Mesenchymal stem cell (in vitro differentiated cells and primary cell): ENCODE measurements at regions not wholly inside any gene's neighbourhood (a gene's known extent, or its start where the extent isn't known, plus 50 kb on each side); places are given as distances from the start of the nearest gene placed in this dataset.

Experiments
- DNase-seq: peaks from one replicate; pipeline ENCODE4 v3.0.0-alpha.2; 2013
- H2AFZ ChIP-seq: one replicate; pipeline ENCODE4 v1.6.1; 2013; ENCODE audit warnings: low read depth, mild to moderate bottlenecking, control low read depth, inconsistent platforms, low read length, moderate library complexity
- H2AK5ac ChIP-seq: 2 replicates; pipeline ENCODE4 v1.6.1; 2013; ENCODE audit warnings: low read length, moderate library complexity, mild to moderate bottlenecking, inconsistent platforms; ENCODE audit not compliant: severe bottlenecking
- H2BK120ac ChIP-seq: one replicate; pipeline ENCODE4 v1.6.1; 2013; ENCODE audit warnings: low read depth, mild to moderate bottlenecking, inconsistent platforms, low read length, moderate library complexity
- H2BK12ac ChIP-seq, 2 experiments: one replicate each; pipeline ENCODE4 v1.6.1; 2013; ENCODE audit warnings: inconsistent platforms in 2 of 2, low read length in 2 of 2, mild to moderate bottlenecking in 2 of 2, moderate library complexity in 2 of 2, control low read depth in 1 of 2
- H2BK15ac ChIP-seq: one replicate; pipeline ENCODE4 v1.6.1; 2013; ENCODE audit warnings: mild to moderate bottlenecking, low read depth, inconsistent platforms; ENCODE audit not compliant: poor library complexity, severe bottlenecking
- H2BK5ac ChIP-seq: 2 replicates; pipeline ENCODE4 v1.6.1; 2013; ENCODE audit warnings: low read depth, mild to moderate bottlenecking, low read length, control low read depth, inconsistent platforms; ENCODE audit not compliant: poor library complexity, severe bottlenecking
- H3K14ac ChIP-seq, 2 experiments: one replicate each; pipeline ENCODE4 v1.6.1; 2013; ENCODE audit warnings: inconsistent platforms in 2 of 2, low read length in 2 of 2, control low read depth in 1 of 2, mild to moderate bottlenecking in 1 of 2, moderate library complexity in 1 of 2
- H3K18ac ChIP-seq, 2 experiments: one replicate each; pipeline ENCODE4 v1.6.1; 2013; ENCODE audit warnings: inconsistent platforms in 2 of 2, low read length in 2 of 2, control low read depth in 1 of 2, low read depth in 1 of 2, mild to moderate bottlenecking in 1 of 2
- H3K23ac ChIP-seq, 2 experiments: one replicate each; pipeline ENCODE4 v1.6.1; 2013; ENCODE audit warnings: inconsistent platforms in 2 of 2, low read length in 2 of 2, mild to moderate bottlenecking in 2 of 2, moderate library complexity in 2 of 2, control low read depth in 1 of 2
- H3K27ac ChIP-seq: 2 replicates; pipeline ENCODE4 v1.5.1; 2013; ENCODE audit warnings: mild to moderate bottlenecking, moderate library complexity, low read length, control low read depth, inconsistent platforms; ENCODE audit not compliant: poor library complexity, severe bottlenecking
- H3K27me3 ChIP-seq, 2 experiments: 2 replicates each; pipeline versions ENCODE4 v1.6.1 to v1.7.0; 2013; ENCODE audit warnings: low read length in 2 of 2, mild to moderate bottlenecking in 2 of 2, moderate library complexity in 2 of 2, control low read depth in 1 of 2, inconsistent platforms in 1 of 2; ENCODE audit not compliant: control insufficient read depth in 1 of 2, insufficient read depth in 1 of 2
- H3K36me3 ChIP-seq, 2 experiments: 2 replicates each; pipeline versions ENCODE4 v1.6.1 to v1.7.0; 2013; ENCODE audit warnings: low read length in 2 of 2, control low read depth in 1 of 2, inconsistent platforms in 1 of 2, low read depth in 1 of 2, mild to moderate bottlenecking in 1 of 2; ENCODE audit not compliant: insufficient read depth in 2 of 2, control insufficient read depth in 1 of 2
- H3K4ac ChIP-seq, 2 experiments: one replicate each; pipeline ENCODE4 v1.6.1; 2013; ENCODE audit warnings: inconsistent platforms in 2 of 2, low read length in 2 of 2, mild to moderate bottlenecking in 2 of 2, moderate library complexity in 2 of 2, control low read depth in 1 of 2, low read depth in 1 of 2
- H3K4me1 ChIP-seq: 2 replicates; pipeline ENCODE4 v1.6.1; 2013; ENCODE audit warnings: low read depth, low read length, control low read depth; ENCODE audit not compliant: control insufficient read depth, insufficient read depth
- H3K4me2 ChIP-seq: 2 replicates; pipeline ENCODE4 v1.6.1; 2013; ENCODE audit warnings: low read length, mild to moderate bottlenecking, inconsistent platforms; ENCODE audit not compliant: poor library complexity, severe bottlenecking
- H3K4me3 ChIP-seq, 2 experiments: 2 replicates each; pipeline versions ENCODE4 v1.5.1 to v1.7.0; 2013; ENCODE audit warnings: low read length in 2 of 2, mild to moderate bottlenecking in 2 of 2, control low read depth in 1 of 2, low read depth in 1 of 2; ENCODE audit not compliant: insufficient read depth in 1 of 2
- H3K79me1 ChIP-seq: replicated peaks from 2 replicates; pipeline ENCODE4 v1.6.1; 2013; ENCODE audit warnings: mild to moderate bottlenecking, control low read depth, low read length, inconsistent platforms; ENCODE audit not compliant: poor library complexity, severe bottlenecking
- H3K9ac ChIP-seq: 2 replicates; pipeline ENCODE4 v1.7.0; 2013; ENCODE audit warnings: mild to moderate bottlenecking, low read length, moderate library complexity
- H3K9me3 ChIP-seq: 2 replicates; pipeline ENCODE4 v1.7.0; 2013; ENCODE audit warnings: mild to moderate bottlenecking, low read length; ENCODE audit not compliant: control insufficient read depth
- H4K8ac ChIP-seq: one replicate; pipeline ENCODE4 v1.6.1; 2013; ENCODE audit warnings: inconsistent platforms, mild to moderate bottlenecking, low read length, moderate library complexity
- H4K91ac ChIP-seq: one replicate; pipeline ENCODE4 v1.6.1; 2013; ENCODE audit warnings: mild to moderate bottlenecking, low read length, inconsistent platforms
- WGBS: methylation state at CpG from one replicate; pipeline ENCODE4 v1.1.7; 2013; ENCODE audit warnings: mixed read lengths; 5-methylcytosine and 5-hydroxymethylcytosine counted together

DNA sequence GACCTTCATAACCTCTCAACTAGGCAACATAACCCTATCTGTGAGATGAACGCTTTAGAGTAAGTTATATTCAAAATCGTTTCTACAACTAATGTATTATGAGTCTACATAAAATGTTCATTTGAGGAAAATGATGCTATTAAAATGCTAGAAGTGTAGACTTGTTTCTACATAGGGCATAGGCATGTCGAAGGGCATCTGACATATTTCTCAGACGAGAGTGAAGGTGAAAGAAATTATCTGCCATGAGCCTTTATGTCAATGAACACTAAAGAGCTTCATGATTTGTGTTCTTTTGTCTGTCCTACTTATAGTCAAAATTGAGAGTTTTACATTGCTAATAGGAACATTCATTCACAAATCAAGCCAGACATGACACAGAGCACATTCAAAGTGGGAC lies 811.8 kb downstream of the RAB28 start:
- Histone ChIP-seq H2BK5ac (no peak overlapping the region), H3K4ac (no peak overlapping the region), H3K4me2 (no peak overlapping the region), H2BK15ac (no peak overlapping the region), H3K23ac (no peak overlapping the region), H4K8ac (no peak overlapping the region), H2BK12ac (no peak overlapping the region), H3K27ac (no peak overlapping the region), H3K4me1 (no peaks in the 10 kb centered on the region), H4K91ac (no peak overlapping the region), H3K18ac (no peak overlapping the region), H3K4me3 (no peak overlapping the region), H3K36me3 (no peaks in the 10 kb centered on the region), H3K14ac (no peak overlapping the region), H3K79me1 (no peaks in the 10 kb centered on the region), H3K9ac (no peak overlapping the region), H2AK5ac (no peak overlapping the region), H3K27me3 (no peaks in the 10 kb centered on the region), H3K9me3 (peaks cover 18% of the 10 kb centered on the region), H2AFZ (no peak overlapping the region), H2BK120ac (no peak overlapping the region)
- no peak for DNase-seq
- WGBS: 72% methylated on average over 2 of the region's 4 CpGs

DNA sequence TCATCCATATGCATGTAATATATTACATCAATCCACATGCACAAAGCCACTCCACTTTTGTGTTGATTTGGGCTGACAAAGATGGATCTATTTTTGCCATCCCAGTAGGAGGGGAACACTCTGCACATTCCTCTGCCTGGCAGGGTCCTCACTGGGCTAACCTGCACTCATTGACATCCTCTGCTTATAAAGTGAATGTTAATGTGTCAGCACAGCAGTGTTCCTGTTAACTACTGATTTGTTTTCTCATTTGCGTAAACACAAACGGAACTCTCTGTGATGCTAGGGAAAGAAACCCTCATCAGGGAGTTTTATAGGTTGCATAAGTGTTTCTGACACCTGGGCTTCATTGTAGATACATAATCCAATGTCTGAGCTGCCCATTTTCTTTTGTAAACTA lies 826.0 kb downstream of the RAB28 start:
- no peak overlapping the region for H4K8ac ChIP-seq
- no peak overlapping the region for H3K18ac ChIP-seq
- no peaks in the 10 kb centered on the region for H3K9me3 ChIP-seq
- H3K4me3 ChIP-seq: no peak overlapping the region
- no peak overlapping the region for H3K4ac ChIP-seq
- DNase-seq: no peak
- H3K4me2 ChIP-seq: no peak overlapping the region
- H2BK12ac ChIP-seq: no peak overlapping the region
- 72% methylated on average over 2 of the region's 2 CpGs for WGBS
- peaks cover 0 to 3% of the 10 kb centered on the region in 2 experiments for H3K27me3 ChIP-seq
- no peak overlapping the region for H3K27ac ChIP-seq
- no peaks in the 10 kb centered on the region for H3K79me1 ChIP-seq
- no peak overlapping the region for H4K91ac ChIP-seq
- H3K23ac ChIP-seq: no peak overlapping the region
- H3K9ac ChIP-seq: no peak overlapping the region
- H2BK15ac ChIP-seq: no peak overlapping the region
- no peak overlapping the region for H3K14ac ChIP-seq
- H3K36me3 ChIP-seq: no peaks in the 10 kb centered on the region
- no peaks in the 10 kb centered on the region for H3K4me1 ChIP-seq
- H2AK5ac ChIP-seq: no peak overlapping the region
- H2BK5ac ChIP-seq: no peak overlapping the region
- H2AFZ ChIP-seq: no peak overlapping the region
- H2BK120ac ChIP-seq: no peak overlapping the region

DNA sequence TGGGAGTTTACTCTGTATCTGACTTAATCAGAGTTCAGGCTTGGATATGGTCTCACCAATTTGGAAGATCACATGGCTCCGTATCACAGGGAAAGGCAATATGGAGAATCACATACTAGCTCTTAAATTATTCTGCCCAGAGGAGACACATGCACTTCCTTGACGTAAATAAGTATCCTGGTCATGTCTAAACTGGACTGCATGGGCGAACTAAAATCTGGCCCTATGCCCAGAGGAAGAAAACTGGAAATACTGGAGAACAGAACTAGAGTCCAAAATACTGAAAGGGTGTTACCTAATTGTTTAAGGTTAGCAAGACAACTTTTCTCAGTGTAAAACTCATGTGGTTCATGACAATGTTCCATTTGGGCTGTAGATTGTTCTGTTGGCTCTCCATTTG lies 832.3 kb downstream of the RAB28 start:
- no peak for DNase-seq
- no peaks in the 10 kb centered on the region for H3K79me1 ChIP-seq
- no peak overlapping the region for H3K4me2 ChIP-seq

DNA sequence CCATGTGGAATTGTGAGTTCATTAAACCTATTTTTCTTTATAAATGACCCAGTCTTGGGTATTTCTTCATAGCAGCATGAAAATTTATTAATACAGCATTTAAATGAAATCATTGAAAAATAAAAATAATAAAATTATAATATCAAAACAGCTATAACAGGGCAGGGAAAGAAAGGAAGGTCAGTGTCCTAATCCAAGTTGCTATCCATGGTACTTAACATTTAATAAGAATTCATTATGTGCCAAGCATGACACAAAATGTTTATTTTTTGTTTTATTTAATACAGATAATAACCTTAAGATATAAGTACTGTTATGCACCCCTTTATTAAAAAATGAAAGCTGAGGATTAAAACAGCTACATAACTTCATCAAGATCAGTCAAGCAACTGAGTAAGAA lies 838.4 kb downstream of the RAB28 start:
- H2BK12ac ChIP-seq: no peak overlapping the region
- no peaks in the 10 kb centered on the region for H3K79me1 ChIP-seq
- H2AFZ ChIP-seq: no peak overlapping the region
- no peak overlapping the region for H4K91ac ChIP-seq
- DNase-seq: no peak
- H3K9me3 ChIP-seq: no peaks in the 10 kb centered on the region
- no peak overlapping the region for H3K27ac ChIP-seq
- no peak overlapping the region for H2BK15ac ChIP-seq
- no peak overlapping the region for H3K4me3 ChIP-seq
- H3K18ac ChIP-seq: no peak overlapping the region
- no peaks in the 10 kb centered on the region for H3K27me3 ChIP-seq
- no peaks in the 10 kb centered on the region for H3K36me3 ChIP-seq
- H2BK120ac ChIP-seq: no peak overlapping the region
- no peak overlapping the region for H3K9ac ChIP-seq
- H2AK5ac ChIP-seq: no peak overlapping the region
- no peak overlapping the region for H3K14ac ChIP-seq
- no peak overlapping the region for H3K23ac ChIP-seq
- H3K4ac ChIP-seq: no peak overlapping the region
- no peak overlapping the region for H4K8ac ChIP-seq
- H3K4me2 ChIP-seq: no peak overlapping the region
- no peaks in the 10 kb centered on the region for H3K4me1 ChIP-seq
- no peak overlapping the region for H2BK5ac ChIP-seq

More for the DNA sequence above, 832.3 kb downstream of the RAB28 start:
- Histone ChIP-seq H2BK5ac (no peak overlapping the region), H2BK12ac (no peak overlapping the region), H2AFZ (no peak overlapping the region), H3K4ac (no peak overlapping the region), H3K14ac (no peak overlapping the region), H3K36me3 (no peaks in the 10 kb centered on the region), H3K4me3 (no peak overlapping the region), H4K8ac (no peak overlapping the region), H3K4me1 (no peaks in the 10 kb centered on the region), H3K27ac (no peak overlapping the region), H3K9me3 (no peaks in the 10 kb centered on the region), H3K27me3 (no peaks in the 10 kb centered on the region), H3K18ac (no peak overlapping the region), H3K9ac (no peak overlapping the region), H2AK5ac (no peak overlapping the region), H4K91ac (no peak overlapping the region), H2BK120ac (no peak overlapping the region), H2BK15ac (no peak overlapping the region), H3K23ac (no peak overlapping the region)
- WGBS: 83% methylated on average over 3 of the region's 3 CpGs
